ENCODE measurements at regions not wholly inside any gene's neighbourhood (a gene's known extent, or its start where the extent isn't known, plus 50 kb on each side); places are given as distances from the start of the nearest gene placed in this dataset.

- no peak for DNase-seq (ENCODE audit: low read depth)
- TF ChIP-seq, protein P1, sequence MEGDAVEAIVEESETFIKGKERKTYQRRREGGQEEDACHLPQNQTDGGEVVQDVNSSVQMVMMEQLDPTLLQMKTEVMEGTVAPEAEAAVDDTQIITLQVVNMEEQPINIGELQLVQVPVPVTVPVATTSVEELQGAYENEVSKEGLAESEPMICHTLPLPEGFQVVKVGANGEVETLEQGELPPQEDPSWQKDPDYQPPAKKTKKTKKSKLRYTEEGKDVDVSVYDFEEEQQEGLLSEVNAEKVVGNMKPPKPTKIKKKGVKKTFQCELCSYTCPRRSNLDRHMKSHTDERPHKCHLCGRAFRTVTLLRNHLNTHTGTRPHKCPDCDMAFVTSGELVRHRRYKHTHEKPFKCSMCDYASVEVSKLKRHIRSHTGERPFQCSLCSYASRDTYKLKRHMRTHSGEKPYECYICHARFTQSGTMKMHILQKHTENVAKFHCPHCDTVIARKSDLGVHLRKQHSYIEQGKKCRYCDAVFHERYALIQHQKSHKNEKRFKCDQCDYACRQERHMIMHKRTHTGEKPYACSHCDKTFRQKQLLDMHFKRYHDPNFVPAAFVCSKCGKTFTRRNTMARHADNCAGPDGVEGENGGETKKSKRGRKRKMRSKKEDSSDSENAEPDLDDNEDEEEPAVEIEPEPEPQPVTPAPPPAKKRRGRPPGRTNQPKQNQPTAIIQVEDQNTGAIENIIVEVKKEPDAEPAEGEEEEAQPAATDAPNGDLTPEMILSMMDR (IDR thresholded peaks at IDR 0.05; ENCODE audit: insufficient read depth, low read depth, low read length, missing control alignments), result no peak
- H3K4me3 ChIP-seq (ENCODE audit: low read depth, low read length), result no peak overlapping the region
Measured at GRCh38 chr15:45849136-45849535, 214.3 kb downstream of the SQOR start.

DNA sequence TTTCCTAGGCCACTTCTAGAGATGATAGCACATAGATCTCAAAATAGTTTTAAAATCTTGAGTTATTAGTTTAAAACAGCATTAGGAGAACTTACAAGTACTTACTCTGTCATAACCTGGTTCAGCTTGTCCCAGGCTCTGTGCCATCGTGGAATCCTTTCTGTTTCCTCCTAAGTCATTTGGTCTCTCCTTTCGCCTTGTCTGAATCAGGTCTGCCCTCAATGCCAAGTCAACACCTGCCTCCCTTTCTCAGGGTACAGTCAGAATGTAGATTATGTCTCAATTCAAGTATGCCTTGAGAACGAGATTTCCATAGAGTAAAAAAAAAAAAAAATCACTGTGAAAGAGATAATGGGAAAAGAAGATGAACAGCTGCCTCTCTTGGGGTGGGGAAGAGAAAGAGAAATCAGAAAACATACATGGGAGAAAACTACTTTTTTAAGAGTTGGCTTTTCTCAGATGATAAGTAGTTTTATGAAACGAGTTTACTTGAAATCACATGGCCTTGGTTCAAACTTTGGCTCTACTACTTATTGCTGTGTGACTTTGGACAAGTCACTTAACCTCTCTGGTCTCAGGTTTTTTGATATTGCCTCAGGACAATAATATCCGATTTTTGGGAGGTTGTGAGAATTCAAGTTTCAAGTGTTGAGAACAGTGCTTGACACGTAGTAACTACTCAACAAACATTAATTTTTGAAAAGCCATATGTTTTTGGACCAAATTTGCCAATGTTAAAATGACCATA is 219.8 kb downstream of the SQOR start:
- TF ChIP-seq, protein P1 (IDR thresholded peaks at IDR 0.05; ENCODE audit: insufficient read depth, low read depth, low read length, missing control alignments), result no peak
- H3K4me3 ChIP-seq (ENCODE audit: low read depth, low read length), result no peak overlapping the region
- no peak for DNase-seq (ENCODE audit: low read depth)

- no peak for DNase-seq (ENCODE audit: low read depth)
- TF ChIP-seq, protein P1 (IDR thresholded peaks at IDR 0.05; ENCODE audit: insufficient read depth, low read depth, low read length, missing control alignments), result no peak
- no peak overlapping the region for H3K4me3 ChIP-seq (ENCODE audit: low read depth, low read length)
Measured at GRCh38 chr15:45855210-45855906, 220.5 kb downstream of the SQOR start.

DNA sequence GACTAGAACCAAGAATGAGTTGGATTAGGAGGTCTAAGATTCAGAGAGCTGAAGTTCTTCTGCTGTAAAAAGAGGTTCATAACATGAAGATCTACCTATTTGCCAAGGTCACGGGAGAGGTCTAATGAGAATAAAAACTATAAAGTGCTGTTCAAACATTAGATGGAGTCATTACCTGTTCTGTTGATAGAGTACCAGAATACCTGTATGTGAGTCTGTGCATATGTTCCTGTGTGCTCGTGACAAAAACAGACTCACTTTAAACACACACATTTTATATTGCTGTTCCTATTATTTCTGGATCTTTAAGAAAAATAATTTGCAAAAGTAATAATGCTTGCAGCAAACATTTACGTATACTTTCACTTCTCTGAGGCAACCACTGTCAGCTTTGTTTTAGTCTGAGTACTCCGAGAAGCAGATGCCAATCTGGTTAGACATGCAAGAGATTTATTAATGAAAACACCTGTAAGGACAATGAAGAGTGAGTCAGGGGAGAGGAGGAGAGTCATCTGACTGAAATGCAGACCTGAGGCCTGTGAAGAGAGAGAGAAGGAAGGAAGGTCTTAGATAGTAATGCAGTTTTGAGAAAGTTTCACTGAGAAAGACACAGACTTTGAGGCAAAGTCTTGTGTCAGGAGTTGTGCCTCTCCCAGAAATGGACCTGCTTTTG is 221.2 kb downstream of the SQOR start:
- DNase-seq (ENCODE audit: low read depth), result no peak
- TF ChIP-seq, protein P1 (IDR thresholded peaks at IDR 0.05; ENCODE audit: insufficient read depth, low read depth, low read length, missing control alignments), result no peak
- no peak overlapping the region for H3K4me3 ChIP-seq (ENCODE audit: low read depth, low read length)

DNA sequence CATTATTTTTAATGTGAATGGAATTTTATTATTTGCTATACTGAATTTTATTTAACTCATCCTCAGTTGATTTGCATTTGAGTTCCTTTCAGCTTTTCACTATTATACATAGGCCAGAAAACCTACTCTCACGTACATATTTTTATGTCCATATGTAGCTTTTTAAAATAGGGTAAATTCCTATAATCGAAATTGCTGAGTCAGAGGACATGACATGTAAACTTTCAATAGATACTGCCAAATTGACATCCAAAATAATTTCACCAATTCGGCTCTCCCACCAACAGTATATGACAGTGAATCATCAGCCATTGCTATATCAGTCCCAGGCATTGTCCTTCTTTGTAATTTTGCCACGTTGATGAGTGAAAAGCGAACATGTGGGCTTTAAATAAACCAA is 222.5 kb downstream of the SQOR start:
- no peak overlapping the region for H3K4me3 ChIP-seq (ENCODE audit: low read depth, low read length)
- DNase-seq (ENCODE audit: low read depth), result no peak
- TF ChIP-seq, protein P1 (IDR thresholded peaks at IDR 0.05; ENCODE audit: insufficient read depth, low read depth, low read length, missing control alignments), result no peak

GRCh38 chr15:45858491-45858890 is 223.7 kb downstream of the SQOR start:
- TF ChIP-seq, protein P1 (IDR thresholded peaks at IDR 0.05; ENCODE audit: insufficient read depth, low read depth, low read length, missing control alignments), result no peak
- H3K4me3 ChIP-seq (ENCODE audit: low read depth, low read length), result no peak overlapping the region
- DNase-seq (ENCODE audit: low read depth), result no peak
